ENCODE measurements at regions not wholly inside any gene's neighbourhood (a gene's known extent, or its start where the extent isn't known, plus 50 kb on each side); places are given as distances from the start of the nearest gene placed in this dataset.

DNA sequence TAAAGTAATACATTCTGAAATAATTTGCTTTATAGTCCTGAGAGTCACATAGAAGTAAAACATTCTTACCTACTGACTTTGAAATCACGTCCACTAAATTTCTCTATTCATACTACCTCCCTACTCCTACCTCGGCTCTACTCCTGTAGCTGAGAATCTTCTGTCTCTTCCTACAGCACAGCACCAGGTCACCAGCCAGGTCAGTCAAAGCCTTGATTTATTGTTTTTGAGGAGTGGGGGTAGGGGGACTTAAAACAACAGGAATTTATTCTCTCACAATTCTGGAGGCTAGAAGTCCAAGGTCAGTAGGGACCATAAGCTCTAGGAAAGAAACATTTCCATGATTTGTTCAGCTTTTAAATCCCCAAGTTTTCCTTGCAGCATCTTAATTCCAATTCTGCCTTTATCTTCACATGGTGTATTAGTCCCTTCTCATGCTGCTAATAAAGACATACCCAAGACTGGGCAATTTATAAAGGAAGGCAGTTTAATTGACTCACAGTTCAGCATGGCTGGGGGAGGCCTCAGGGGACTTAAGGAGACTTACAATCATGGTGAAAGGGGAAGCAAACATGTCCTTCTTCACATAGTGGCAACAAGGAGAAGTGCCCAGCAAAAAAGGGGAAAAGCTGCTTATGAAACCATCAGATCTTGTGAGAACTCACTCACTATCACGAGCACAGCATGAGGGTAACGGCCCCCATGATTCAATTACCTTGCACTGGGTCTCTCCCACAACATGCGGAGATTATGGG, 49.6 kb upstream of the CCNG1 start:
- Mint-ChIP-seq H3K27me3 (ENCODE audit: low read depth) (no peaks in the 10 kb centered on the region), H3K36me3 (ENCODE audit: low read depth) (peaks cover 3% of the 10 kb centered on the region), H3K9me3 (peaks cover 10% of the 10 kb centered on the region), H3K27ac (ENCODE audit: unreplicated experiment) (no peak overlapping the region), H3K4me3 (no peak overlapping the region), H3K4me1 (peaks cover 12% of the 10 kb centered on the region)
- TF ChIP-seq, protein P1, sequence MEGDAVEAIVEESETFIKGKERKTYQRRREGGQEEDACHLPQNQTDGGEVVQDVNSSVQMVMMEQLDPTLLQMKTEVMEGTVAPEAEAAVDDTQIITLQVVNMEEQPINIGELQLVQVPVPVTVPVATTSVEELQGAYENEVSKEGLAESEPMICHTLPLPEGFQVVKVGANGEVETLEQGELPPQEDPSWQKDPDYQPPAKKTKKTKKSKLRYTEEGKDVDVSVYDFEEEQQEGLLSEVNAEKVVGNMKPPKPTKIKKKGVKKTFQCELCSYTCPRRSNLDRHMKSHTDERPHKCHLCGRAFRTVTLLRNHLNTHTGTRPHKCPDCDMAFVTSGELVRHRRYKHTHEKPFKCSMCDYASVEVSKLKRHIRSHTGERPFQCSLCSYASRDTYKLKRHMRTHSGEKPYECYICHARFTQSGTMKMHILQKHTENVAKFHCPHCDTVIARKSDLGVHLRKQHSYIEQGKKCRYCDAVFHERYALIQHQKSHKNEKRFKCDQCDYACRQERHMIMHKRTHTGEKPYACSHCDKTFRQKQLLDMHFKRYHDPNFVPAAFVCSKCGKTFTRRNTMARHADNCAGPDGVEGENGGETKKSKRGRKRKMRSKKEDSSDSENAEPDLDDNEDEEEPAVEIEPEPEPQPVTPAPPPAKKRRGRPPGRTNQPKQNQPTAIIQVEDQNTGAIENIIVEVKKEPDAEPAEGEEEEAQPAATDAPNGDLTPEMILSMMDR (conservative IDR thresholded peaks at IDR 0.05): no peak
- DNase-seq (ENCODE audit: low read depth, low spot score): no peak
